ENCODE measurements at regions not wholly inside any gene's neighbourhood (a gene's known extent, or its start where the extent isn't known, plus 50 kb on each side); places are given as distances from the start of the nearest gene placed in this dataset.

DNA sequence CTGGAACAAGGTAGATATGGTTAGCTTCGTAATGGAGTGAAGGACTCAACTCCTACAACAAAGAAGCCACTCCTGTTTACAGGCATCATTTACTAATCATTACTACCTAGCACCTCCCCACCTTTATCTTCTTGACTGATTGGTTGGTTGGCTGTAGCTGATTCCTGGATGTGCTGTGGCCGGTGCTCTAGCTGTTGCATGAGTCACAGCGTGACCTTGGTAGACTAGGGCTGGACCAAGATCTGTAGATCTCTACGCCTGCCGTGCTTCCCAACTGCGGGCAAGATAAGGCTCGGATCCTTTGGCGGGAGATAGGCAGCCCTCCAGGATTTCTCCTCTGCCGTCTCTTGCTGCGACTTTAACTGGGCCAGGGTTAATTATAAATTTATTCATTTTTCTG, 194.3 kb upstream of the SOX11 start:
- no peak overlapping the region for H3K27ac ChIP-seq
- no peak for DNase-seq
- no peaks in the 10 kb centered on the region for H3K36me3 ChIP-seq
- intact Hi-C loops (cut with DNase I): no loop called here
- TF ChIP-seq, protein P1, sequence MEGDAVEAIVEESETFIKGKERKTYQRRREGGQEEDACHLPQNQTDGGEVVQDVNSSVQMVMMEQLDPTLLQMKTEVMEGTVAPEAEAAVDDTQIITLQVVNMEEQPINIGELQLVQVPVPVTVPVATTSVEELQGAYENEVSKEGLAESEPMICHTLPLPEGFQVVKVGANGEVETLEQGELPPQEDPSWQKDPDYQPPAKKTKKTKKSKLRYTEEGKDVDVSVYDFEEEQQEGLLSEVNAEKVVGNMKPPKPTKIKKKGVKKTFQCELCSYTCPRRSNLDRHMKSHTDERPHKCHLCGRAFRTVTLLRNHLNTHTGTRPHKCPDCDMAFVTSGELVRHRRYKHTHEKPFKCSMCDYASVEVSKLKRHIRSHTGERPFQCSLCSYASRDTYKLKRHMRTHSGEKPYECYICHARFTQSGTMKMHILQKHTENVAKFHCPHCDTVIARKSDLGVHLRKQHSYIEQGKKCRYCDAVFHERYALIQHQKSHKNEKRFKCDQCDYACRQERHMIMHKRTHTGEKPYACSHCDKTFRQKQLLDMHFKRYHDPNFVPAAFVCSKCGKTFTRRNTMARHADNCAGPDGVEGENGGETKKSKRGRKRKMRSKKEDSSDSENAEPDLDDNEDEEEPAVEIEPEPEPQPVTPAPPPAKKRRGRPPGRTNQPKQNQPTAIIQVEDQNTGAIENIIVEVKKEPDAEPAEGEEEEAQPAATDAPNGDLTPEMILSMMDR (IDR thresholded peaks at IDR 0.05): no peak
- no peak for ATAC-seq
- H3K9me3 ChIP-seq: no peaks in the 10 kb centered on the region
- no peaks in the 10 kb centered on the region for H3K27me3 ChIP-seq
- no peaks in the 10 kb centered on the region for H3K4me1 ChIP-seq
- H3K4me3 ChIP-seq: no peak overlapping the region

DNA sequence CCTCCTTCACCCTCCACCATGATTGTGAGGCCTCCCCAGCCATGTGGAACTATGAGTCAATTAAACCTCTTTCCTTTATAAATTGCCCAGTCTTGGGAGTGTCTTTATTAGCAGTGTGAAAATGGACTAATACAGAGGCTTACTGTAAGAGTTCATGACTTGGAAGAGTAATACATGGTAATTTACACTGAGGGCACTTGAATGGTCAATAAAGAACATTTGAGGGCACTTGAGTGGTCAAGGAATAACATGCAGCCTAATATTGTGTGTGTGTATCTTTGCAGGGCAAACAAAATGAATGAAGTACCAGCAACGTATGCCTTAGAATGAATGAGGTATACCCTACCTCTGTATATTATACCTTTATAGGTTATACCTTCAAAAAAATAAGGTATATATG, 190.4 kb upstream of the SOX11 start:
- ATAC-seq: peak; percentile 26
- intact Hi-C loops (cut with DNase I): no loop called here
- no peaks in the 10 kb centered on the region for H3K36me3 ChIP-seq
- H3K4me1 ChIP-seq: no peaks in the 10 kb centered on the region
- TF ChIP-seq, protein P1 (IDR thresholded peaks at IDR 0.05): no peak
- no peak overlapping the region for H3K27ac ChIP-seq
- no peak overlapping the region for H3K4me3 ChIP-seq
- H3K27me3 ChIP-seq: no peaks in the 10 kb centered on the region
- H3K9me3 ChIP-seq: no peaks in the 10 kb centered on the region
- no peak for DNase-seq

DNA sequence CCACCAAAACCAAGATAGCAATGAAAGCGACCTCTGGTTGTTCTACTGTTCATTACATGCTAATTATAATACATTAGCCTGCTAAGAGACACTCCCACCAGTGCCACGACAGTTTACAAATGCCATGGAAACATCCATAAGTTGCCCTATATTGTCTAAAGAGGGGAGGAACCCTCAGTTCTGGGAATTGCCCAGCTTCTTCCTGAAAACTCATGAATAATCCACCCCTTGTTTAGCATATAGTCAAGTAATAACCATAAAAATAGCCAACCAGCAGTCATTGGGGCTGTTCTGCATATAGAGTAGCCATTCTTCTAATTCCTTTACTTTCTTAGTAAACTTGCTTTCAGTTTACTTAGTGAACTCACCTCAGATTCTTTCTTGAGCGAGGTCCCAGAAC, 189.8 kb upstream of the SOX11 start:
- Histone ChIP-seq H3K4me1 (no peaks in the 10 kb centered on the region), H3K9me3 (no peaks in the 10 kb centered on the region), H3K27me3 (no peaks in the 10 kb centered on the region), H3K4me3 (no peak overlapping the region), H3K36me3 (no peaks in the 10 kb centered on the region), H3K27ac (no peak overlapping the region)
- intact Hi-C loops (cut with DNase I): no loop called here
- ATAC-seq (no peak), DNase-seq (no peak)
- TF ChIP-seq, protein P1 (IDR thresholded peaks at IDR 0.05): no peak

DNA sequence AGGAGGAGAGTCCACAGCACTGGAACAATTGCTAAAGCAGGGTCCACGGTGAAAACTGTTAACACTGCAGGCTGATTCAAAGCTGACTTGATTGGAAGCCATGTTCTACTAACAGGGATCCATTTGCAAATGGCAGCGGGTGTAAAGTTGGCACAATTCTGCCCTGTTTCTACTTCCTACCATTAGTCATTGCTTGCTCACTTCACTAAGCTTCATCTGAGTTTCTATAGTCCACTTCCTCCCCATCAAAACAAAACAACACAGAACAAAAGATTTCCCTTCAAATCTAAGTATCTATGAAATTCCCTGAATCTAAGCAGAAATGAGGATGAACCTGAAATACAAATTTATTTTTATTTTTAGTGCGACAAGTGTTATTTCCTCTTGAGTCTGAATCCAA, 187.4 kb upstream of the SOX11 start:
- H3K27me3 ChIP-seq: no peaks in the 10 kb centered on the region
- H3K27ac ChIP-seq: no peak overlapping the region
- H3K4me1 ChIP-seq: no peaks in the 10 kb centered on the region
- TF ChIP-seq, protein P1 (IDR thresholded peaks at IDR 0.05): no peak
- H3K36me3 ChIP-seq: no peaks in the 10 kb centered on the region
- intact Hi-C loops (cut with DNase I): no loop called here
- DNase-seq (no peak), ATAC-seq (no peak)
- no peak overlapping the region for H3K4me3 ChIP-seq
- no peaks in the 10 kb centered on the region for H3K9me3 ChIP-seq

DNA sequence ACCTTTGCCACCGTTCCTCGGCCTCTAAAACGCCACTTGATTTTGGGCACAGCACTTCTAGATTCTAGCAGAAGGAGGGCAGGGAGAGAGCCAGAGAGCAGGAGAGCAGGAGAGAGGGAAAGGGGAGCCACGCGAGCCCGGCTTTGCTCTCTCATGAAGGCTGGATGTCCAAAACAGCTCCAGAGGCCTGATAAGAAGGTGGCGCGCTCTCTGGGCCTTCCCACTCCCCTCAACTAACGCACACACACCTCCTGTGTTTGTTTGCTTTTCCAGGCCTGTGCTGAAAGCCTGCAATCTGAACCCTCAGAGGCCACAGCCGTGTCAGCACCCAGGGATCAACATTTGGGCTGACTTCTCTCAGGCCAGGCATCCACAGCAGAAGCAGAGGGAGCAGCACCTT, 184.8 kb upstream of the SOX11 start:
- intact Hi-C loops (cut with DNase I): no loop called here
- DNase-seq: no peak
- TF ChIP-seq, protein P1 (IDR thresholded peaks at IDR 0.05): no peak
- H3K27me3 ChIP-seq: no peaks in the 10 kb centered on the region
- H3K4me3 ChIP-seq: no peak overlapping the region
- H3K36me3 ChIP-seq: no peaks in the 10 kb centered on the region
- H3K4me1 ChIP-seq: no peaks in the 10 kb centered on the region
- H3K27ac ChIP-seq: no peak overlapping the region
- no peaks in the 10 kb centered on the region for H3K9me3 ChIP-seq
- ATAC-seq: no peak

DNA sequence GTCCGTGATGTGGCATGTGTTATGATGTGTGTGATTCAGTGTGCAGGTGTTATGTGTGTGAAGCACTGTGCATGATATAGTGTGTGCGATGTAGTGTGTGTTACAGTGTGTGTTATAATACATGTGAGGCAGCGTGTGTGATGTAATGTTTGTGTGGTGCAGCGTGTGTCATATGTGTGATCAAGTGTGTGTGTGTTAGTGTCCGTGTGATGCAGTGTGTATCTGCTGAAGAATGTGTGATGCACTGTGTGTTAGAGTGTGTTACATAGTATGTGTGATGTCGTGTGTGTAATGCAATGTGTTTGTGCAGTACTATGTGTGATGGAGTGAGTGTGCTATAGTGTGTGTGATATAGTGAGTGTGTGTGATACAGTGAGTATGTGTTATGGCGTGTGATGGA, 182.8 kb upstream of the SOX11 start:
- Histone ChIP-seq H3K4me3 (no peak overlapping the region), H3K9me3 (no peaks in the 10 kb centered on the region), H3K27ac (no peak overlapping the region), H3K36me3 (no peaks in the 10 kb centered on the region), H3K4me1 (no peaks in the 10 kb centered on the region), H3K27me3 (no peaks in the 10 kb centered on the region)
- ATAC-seq: no peak
- no peak for DNase-seq
- intact Hi-C loops (cut with DNase I): no loop called here
- TF ChIP-seq, protein P1 (IDR thresholded peaks at IDR 0.05): no peak

Data from upper lobe of right lung (tissue), 1 donor.